NCI-H1105 treated with DMSO at 0.1 percent for 48 hours (cell line): ENCODE measurements at regions not wholly inside any gene's neighbourhood (a gene's known extent, or its start where the extent isn't known, plus 50 kb on each side); places are given as distances from the start of the nearest gene placed in this dataset.
A peak's percentile ranks its signal among the peaks of the same experiment; 100 is the strongest.
"Not testable (repeated sequence)": the region's sequence is repeated elsewhere in the genome, so short reads cannot be mapped to it uniquely, and the experiment has no call there.

Experiments
- DNase-seq: peaks from one replicate; lab custom pipeline; 2025; lab: John Stamatoyannopoulos, UW

DNA sequence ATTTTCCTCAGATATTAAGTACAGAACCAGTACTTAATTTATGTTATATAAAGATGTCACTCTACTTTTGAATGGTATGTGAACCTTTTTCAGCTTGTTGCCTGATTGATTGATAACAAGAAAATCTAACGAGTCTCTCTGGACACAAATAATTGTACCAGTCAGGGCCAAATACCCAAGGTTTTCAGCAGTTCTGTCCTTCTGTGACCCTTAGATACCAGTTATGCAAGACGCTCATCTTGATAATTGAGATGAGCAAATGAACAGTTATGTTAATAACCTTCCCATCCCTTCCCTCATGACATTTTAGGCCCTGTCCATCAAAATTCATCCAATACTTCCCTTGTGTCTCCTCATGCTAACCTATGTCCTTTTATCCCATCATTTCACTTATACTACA lies 185.9 kb upstream of the G2E3 start:
- DNase-seq: no peak

DNA sequence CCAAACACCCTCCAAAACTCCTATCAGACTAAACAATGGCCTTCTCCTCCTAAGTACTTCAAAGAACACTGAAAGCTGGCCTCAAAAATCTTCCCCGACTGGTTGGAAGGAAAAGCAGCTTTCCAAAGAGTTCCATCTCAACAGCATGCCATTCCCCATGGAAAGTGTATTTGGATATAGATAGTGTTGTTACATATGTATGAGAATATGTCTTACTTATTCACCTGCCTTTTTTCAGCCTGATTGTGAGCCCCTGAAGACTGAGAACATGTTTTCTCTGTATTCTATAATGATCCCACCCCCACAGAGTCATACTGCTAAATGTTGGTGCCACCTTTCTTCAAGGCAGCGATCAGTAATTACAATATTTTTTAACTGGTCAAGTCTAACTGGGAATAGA lies 185.4 kb upstream of the G2E3 start:
- DNase-seq: no peak

DNA sequence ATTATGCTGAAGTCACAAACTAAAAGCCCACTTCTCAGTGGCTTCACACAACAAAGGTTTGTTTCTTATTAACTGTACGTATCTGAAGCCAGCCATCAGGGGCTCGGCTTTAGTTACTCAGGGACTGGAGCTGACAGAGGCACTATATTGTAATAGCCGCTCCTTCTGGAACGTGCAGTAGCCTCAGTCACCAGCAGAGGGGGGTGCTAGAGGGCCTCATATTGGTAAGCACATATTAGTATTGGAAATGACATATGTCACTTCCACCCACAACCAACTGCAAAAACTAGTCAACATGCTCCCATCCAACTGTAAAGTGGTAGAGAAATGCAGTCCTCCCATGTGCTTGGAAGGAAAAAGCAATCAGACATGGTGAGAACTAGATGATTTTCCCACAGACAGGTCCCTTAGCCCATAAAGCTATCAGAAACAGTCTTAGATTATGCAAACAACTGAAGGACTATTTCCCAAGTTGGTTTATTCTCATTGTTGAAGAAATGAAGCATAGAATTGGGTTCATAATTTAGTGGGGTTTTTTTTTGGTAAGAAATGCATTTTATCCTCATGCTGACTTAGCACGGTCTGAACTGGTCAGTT lies 183.6 kb upstream of the G2E3 start:
- DNase-seq: peak; percentile 39

DNA sequence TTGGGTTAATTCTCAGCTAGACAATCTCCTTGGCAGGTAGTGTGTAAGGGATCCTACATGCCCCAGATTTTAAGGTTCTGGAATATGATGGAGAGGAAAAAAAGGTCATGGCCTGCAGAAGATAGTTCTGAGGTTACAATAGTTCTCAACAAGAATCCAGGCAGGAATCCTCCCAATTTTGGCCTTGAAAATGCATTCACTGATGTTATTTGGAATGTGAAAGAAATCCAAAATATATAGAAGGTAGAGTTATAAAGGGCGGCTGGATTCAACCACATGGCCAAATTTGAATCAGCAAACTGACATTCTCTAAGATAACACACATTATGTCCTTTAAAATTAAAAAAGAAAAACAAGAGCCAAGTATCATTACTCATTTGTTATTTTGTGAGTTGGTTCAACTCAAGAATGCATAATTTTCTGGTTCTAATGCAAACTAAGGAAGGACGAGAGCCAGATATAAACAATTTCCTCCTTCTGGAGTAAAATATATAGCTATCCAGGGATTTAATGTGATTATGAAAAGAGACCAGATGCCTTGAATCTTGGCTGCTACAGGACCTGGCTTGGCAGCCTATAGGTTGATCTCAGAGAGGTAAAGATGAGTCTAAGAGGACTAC lies 177.0 kb upstream of the G2E3 start:
- DNase-seq: no peak

DNA sequence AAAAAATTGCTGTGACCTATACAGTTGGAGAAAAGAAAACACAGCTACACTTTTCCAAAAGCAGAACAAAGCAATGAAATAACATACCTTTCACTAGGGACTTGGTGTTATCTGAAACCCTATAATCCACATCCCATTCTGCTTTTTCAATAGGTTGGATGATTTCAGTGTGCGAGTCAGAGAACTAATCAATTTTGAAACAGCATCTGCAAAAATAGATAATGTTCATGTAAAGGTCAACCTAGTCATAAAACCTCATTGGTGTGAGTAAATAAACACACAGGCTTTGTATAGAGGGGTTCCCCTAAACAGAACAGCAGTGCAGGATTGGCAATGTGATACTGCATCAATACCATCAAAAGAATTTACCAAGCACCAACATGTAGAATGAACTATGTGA lies 173.0 kb upstream of the G2E3 start:
- DNase-seq: peak; percentile 18

GRCh38 chr14:30387871-30388270 lies 171.1 kb upstream of the G2E3 start:
- DNase-seq: no peak

- DNase-seq: no peak
These were observed 169.7 kb upstream of the G2E3 start for GRCh38 chr14:30389134-30389876.

DNA sequence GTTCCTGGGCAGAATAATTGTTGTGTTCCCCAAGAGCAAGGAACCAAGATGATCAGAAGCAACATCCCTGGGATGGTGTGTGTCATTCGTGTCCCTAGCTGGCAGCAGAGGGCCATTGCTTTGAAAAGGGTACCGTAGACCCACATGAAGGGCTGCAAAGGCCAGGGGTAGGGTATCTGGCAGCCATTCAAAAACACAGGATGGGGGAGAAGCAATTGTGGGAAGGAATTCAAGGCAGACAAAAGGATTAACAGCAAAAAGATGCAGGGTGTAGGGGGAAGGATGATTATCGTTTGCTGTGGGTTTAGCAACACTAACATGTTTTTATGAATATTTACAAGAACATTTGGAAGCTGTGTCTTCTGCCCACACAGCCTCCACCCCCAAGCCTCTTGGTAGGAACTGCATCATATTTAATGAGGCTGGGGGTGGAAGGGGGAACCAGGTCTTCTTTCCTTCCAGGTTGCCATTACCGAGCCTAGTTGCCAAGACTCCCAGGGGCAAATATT lies 169.0 kb upstream of the G2E3 start:
- no peak for DNase-seq

GRCh38 chr14:30395065-30395464 lies 163.9 kb upstream of the G2E3 start:
- DNase-seq: no peak

GRCh38 chr14:30402846-30403245 lies 156.1 kb upstream of the G2E3 start:
- no peak for DNase-seq

DNA sequence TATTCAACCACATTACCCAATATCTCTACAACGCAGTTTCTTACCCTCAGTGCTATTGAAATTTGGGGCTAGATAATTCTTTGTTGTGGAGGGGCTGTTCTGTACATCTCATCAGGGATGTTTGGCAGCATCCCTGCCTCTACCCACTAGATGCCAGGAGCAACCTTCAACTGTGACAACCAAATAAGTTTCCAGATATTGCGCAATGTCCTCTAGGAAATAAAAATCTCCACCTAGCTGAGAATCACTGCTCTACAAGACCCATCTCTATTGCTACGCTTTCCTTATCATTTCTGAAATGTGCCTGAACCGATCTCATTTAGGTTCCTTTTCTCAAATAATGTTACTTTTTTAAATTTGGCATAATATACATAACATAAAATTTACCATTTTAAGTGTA lies 155.2 kb upstream of the G2E3 start:
- DNase-seq: no peak

GRCh38 chr14:30409508-30410015 lies 149.4 kb upstream of the G2E3 start:
- not testable (repeated sequence) for DNase-seq

DNA sequence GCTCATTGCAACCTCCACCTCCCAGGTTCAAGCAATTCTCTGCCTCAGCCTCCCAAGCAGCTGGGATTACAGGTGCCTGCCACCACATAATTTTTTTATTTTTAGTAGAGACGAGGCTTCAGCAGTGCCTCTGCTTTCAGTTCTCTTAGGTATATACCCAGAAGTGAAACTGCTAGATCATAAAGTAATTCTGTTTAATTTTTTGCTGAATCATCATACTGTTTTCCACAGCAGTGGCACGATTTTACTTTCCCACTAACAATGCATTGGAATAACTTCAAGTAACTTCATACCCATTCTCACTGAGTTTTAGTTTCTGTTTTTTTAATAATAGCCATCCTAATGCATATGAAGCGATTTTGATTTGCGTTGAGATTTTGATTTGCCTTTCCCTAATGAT lies 148.0 kb upstream of the G2E3 start:
- DNase-seq: no peak

GRCh38 chr14:30413184-30413583 lies 145.8 kb upstream of the G2E3 start:
- not testable (repeated sequence) for DNase-seq

- DNase-seq: no peak
These were observed 141.8 kb upstream of the G2E3 start for GRCh38 chr14:30417121-30417520.

GRCh38 chr14:30417999-30418398 lies 141.0 kb upstream of the G2E3 start:
- DNase-seq: no peak

GRCh38 chr14:30419037-30419436 lies 139.9 kb upstream of the G2E3 start:
- DNase-seq: no peak

- no peak for DNase-seq
These were observed 138.4 kb upstream of the G2E3 start for GRCh38 chr14:30420515-30420914.

GRCh38 chr14:30426463-30426862 lies 132.5 kb upstream of the G2E3 start:
- DNase-seq: no peak

- no peak for DNase-seq
These were observed 131.6 kb upstream of the G2E3 start for GRCh38 chr14:30427401-30427800.

- DNase-seq: no peak
These were observed 131.1 kb upstream of the G2E3 start for GRCh38 chr14:30427846-30428245.

GRCh38 chr14:30431552-30431951 lies 127.4 kb upstream of the G2E3 start:
- DNase-seq: no peak

DNA sequence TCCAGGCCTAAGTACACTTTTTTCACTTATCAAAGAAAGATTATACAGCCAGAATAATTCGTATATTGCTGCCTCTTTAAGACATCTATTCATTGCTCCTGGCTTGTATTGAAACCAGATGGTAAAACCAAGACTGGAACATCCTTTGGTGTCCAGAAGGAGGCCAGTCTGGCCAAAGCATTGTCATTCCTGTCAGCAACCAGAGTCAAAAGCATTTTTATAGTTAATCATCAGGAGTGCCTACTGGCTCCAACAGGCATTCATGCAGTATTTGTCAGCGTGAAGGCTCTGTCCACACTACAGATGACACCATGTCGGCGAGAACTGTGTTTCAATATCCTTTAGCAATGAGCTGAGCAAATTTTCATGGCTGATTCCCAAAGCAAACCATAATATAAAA lies 118.0 kb upstream of the G2E3 start:
- no peak for DNase-seq
